GM12872 (cell line): ENCODE measurements at regions not wholly inside any gene's neighbourhood (a gene's known extent, or its start where the extent isn't known, plus 50 kb on each side); places are given as distances from the start of the nearest gene placed in this dataset.

Experiments
- TF ChIP-seq, protein P1 (sequence below): IDR thresholded peaks from 3 replicates; pipeline ENCODE4 v1.5.1; 2011; ENCODE audit warnings: low read depth, mild to moderate bottlenecking, low read length, moderate library complexity; ENCODE audit not compliant: insufficient read depth

DNA sequence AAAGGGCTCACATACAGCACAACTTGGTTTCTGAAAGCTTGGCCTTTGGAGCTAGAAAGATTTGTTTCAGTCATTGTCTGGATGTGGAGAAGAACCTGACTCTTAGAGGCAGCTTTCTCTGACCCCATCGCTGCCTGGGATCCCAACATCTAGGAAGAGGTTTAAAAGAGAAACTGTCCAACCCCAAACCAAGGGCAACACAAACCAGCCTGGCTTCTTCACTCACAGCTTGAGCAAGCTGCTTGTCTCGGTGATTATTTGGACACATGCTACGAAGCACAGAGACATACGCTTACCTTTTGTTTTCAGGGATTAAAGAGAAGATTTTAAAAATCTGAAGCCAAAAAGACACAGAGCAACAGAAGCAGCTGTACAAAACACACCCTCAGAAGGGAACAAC, 109.8 kb downstream of the ETS2 start:
- TF ChIP-seq, protein P1, sequence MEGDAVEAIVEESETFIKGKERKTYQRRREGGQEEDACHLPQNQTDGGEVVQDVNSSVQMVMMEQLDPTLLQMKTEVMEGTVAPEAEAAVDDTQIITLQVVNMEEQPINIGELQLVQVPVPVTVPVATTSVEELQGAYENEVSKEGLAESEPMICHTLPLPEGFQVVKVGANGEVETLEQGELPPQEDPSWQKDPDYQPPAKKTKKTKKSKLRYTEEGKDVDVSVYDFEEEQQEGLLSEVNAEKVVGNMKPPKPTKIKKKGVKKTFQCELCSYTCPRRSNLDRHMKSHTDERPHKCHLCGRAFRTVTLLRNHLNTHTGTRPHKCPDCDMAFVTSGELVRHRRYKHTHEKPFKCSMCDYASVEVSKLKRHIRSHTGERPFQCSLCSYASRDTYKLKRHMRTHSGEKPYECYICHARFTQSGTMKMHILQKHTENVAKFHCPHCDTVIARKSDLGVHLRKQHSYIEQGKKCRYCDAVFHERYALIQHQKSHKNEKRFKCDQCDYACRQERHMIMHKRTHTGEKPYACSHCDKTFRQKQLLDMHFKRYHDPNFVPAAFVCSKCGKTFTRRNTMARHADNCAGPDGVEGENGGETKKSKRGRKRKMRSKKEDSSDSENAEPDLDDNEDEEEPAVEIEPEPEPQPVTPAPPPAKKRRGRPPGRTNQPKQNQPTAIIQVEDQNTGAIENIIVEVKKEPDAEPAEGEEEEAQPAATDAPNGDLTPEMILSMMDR: no peak

DNA sequence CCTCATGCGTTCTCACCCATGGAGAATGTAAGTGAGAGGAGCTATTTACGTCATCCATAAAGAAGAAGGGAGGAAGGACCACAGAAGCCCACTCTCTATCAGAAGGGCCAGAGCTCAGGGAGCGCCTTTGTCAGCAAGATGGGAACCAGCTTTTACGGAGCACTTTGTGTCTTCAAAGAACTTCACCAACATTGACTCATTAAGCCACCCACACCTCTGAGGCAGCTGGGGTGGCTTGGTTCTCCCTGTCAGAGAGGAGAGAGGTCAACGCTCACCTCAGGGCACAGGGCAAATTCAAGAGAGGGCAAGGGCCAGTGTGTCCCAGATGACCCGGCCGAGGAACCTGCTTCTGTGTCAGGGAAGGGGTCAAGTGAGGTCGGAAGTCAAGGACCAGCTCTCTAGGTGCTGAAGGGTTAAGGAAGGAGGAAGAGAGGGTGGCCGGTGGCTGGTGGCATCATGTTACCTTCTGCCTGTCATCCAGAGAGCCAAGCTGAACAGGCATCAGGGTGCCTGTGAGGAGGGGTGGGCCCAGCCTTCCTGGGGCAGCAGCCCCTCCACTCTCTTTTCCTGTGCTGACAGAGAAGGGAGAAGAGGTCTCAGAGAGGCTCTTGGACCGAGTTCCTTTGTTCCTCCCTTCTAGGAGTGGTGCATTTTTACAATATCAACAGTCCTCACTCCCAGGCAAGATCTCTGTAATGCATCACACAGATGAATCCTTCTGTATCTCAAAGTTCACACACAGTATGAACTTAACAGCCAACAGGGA, 109.0 kb downstream of the ETS2 start:
- TF ChIP-seq, protein P1: no peak

DNA sequence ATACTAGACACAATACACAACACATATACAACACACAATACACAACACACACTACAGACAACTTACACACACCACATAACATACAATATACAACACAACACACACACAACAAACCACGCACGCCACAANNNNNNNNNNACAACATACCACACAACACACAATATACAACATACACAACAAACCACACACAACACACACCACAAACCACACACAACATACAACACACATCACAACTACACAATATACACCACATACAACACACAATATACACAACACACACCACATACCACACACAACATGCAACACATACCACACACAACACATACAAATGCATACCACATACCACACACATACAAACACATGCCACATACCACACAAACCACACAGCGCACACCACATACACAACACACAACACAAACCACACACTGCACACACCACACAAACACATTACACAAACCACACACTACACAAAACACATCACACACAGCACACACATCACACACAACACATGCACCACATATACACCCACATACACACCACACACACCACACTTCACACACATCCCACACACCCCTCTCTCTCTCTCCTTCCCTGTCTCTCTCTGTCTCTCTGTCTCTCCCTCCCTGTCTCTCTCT, 108.3 kb downstream of the ETS2 start:
- TF ChIP-seq, protein P1: no peak

DNA sequence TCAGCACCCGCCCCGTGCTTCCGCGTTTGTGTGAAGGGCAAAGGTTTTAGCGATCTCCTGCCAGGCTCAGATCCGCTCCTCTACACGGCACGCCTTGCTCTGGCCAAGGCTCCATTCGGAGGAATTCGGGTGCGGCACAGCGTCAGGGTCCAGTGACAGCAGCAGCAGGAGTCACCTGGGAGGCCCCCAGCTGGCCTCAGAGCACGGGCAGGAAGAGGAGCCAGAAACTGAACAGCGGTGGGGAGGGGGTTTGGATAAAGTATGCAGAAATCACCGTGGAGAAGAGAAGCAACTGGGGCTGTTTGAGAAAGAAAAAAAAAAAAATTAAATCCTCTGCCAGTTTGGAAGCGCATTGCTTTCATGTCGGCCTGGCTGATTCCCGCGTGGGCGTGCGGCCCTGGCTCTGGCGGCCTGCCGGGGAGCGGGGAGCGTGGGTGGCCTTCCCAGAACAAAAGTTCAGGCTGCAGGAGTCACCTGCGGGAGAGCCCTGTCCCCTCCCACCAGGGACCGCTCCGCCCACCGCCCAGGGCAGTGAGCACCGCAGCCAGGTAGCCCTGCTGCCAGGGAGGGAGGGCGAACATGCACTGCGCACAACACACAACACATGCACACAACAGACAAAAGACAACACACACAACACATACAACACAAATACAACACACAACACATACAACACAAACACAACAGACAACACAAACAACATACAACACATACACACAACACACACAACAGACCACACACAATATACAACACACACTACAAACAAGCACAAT, 107.6 kb downstream of the ETS2 start:
- TF ChIP-seq, protein P1: no peak

DNA sequence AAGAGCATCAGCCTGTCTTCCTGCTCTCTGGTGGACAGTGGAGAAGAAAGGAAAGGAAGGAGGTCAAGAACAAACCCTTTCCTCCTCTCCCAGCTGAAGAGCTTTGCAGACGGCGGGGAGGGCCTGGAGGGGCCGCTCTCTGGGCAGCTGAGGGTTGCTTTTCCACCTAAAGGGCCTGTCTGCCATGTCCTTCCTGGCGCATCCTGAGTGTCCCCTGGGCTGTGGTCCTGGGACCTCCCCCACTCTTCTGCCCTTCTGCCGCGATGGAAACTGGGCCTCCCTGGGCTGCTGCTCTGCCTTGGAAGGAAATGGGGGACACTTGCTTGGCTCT, 107.0 kb downstream of the ETS2 start:
- TF ChIP-seq, protein P1: no peak

DNA sequence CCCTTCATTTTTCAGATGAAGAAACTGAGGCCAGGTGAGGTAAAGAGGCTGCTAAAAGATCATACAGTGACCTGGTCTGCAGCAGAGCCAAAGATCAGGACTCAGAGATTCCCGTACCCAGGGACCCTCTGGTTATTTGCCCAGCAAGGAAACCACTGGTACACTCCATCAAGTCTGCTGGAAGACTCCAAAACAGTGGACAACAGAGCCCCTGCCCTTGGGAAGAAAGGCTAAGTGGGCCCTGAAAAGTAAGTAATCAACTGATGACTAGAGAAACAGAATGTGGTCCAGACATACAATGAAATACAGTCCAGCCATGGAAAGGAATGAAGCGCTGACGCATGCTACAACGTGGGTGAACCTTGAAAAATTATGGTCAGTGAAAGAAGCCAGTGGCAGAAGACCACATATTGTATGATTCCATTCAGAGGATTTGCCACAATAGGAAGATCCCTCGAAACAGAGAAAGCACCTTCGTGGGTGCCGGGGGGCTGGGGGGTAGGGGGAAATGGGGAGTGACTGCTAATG, 106.4 kb downstream of the ETS2 start:
- TF ChIP-seq, protein P1: no peak

DNA sequence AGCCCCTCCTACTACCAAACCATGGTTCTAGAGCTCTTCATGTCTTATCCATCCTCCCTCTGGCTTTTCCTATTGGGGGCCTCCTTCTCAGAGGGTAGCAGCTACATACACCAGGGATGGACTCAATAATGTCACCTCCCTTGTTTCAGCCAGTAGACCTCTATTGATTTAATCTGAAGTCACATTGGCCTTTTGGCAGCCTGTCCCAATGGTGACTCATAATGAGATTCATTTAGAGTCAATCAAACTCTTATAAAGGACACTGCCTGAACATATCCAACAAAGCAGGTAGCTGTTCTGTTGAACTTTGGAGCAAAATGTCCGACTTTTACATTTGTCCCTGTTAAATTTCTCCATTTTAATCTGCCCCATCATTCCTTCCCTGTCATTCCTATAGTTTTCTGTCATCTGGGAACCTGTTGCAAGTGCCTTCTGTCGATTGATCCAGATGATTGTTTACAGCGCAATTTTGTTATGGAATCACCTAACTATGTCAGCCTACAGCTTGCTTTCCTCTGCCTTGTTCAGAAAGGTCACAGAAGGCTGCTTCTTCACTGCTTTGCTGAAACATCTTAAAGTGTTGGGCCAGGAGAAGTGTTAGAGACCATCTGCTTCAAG, 105.9 kb downstream of the ETS2 start:
- TF ChIP-seq, protein P1: no peak
